HG03045 (cell line): ENCODE measurements at regions not wholly inside any gene's neighbourhood (a gene's known extent, or its start where the extent isn't known, plus 50 kb on each side); places are given as distances from the start of the nearest gene placed in this dataset.

Experiments used
- ATAC-seq: cut with Tn5 transposase; IDR thresholded peaks from one replicate; pipeline ENCODE4 v1.9.1; 2021; ENCODE audit warnings: mild to moderate bottlenecking, moderate library complexity; ENCODE audit not compliant: unreplicated experiment

DNA sequence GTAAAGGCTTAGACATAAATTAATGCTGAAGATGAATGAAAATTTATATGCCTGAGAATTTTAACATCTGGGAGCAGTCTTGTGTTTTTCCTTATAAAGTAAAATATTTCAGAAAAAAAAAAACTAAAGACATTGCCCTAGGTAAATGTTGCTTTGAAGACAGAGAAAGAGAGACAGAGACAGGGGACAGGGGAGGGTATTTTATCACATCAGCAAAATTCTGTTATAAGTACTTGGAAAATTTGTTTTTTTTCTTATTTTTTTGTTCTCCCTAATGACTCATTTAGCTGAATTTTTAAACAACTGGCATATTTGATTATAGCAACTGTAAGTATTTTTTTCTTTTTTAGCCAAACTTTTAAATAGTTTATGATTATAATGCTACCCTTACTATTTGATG is 1540.6 kb upstream of the GBE1 start:
- ATAC-seq: no peak

DNA sequence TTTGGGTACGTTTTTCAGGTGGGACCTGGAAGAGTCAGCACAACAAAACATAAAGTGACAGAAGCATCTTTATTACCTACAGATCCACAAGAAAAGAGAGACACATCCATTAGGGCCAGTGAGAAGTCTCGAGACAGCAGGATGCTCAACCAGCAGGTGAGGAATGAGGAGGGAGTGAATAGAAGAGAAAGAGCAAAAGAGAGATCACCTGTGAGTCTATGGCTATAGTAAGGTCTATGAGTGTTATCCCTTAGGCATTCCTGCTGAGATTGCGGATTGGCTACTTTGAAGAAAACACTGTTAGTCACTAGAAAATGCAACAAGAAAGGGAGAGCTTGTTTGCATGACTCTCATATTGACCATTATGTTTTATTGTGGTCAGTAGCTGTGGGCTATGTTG is 1556.2 kb upstream of the GBE1 start:
- no peak for ATAC-seq

DNA sequence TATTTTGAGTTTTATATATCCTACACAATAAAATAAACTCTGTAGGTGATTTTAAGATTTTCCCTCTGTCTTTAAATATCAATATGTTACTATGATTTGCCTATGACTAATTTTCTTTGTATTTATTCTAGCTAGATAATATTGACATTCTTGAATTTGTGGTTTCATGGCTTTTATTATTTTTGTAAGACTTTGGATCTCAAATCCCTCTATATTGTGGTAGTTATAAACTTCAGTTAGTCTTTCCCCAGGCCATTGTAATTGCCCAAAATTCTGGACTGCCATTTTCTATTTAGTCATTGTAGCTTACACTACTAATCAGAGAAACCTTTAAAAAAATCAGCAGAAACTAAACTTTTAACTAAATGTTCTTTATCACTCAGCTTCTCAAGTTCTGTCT is 1559.3 kb upstream of the GBE1 start:
- no peak for ATAC-seq

DNA sequence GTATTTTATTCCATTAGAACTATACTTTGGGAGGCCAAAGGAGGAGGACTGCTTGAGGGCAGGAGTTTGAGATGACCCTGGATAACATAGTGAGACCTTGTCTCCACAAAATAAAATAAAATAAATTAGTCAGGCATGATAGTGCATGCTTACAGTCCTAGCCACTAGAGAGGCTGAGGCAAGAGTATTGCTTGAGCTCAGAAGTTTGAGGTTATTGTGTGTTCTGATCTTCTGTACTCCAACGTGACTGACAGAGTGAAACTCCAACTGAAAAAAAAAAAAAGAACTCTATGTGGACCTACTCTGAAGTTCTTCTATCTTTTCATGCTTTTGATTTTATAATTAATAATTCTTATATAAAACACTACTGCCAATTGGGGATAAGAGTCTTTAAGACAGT is 1560.0 kb upstream of the GBE1 start:
- no peak for ATAC-seq

DNA sequence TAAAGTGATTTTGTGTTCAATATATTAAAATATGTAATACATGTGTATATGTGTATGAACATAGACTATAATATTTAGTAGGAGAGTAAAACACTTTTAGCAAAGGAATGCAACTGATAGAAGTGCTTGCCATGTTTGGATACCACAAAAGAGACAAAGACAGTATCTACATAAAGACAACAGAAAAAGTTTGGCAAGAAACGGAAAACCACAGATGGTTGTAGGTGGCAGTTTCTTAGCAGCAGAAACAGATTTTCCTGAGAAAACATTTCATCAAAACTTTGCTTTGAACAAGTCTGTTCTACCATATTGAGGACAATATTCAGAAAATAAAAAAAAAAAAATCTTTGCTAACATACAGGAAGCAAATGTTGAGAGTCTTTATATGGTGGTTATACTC is 1560.4 kb upstream of the GBE1 start:
- ATAC-seq: no peak

DNA sequence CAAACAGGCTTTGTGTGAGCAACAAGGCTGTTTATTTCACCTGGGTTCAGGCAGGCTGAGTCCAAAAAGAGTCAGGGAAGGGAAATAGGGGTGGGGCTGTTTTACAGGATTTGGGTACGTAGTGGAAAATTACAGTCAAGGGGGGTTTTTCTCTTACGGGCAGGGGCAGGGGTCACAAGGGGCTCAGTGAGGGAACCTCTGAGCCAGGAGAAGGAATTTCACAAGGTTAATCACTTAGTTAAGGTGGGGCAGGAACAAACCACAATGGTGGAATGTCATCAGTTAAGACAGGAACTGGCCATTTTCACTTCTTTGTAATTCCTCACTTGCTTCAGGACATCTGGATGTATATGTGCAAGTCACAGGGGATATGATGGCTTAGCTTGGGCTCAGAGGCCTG is 1592.8 kb upstream of the GBE1 start:
- ATAC-seq: no peak

DNA sequence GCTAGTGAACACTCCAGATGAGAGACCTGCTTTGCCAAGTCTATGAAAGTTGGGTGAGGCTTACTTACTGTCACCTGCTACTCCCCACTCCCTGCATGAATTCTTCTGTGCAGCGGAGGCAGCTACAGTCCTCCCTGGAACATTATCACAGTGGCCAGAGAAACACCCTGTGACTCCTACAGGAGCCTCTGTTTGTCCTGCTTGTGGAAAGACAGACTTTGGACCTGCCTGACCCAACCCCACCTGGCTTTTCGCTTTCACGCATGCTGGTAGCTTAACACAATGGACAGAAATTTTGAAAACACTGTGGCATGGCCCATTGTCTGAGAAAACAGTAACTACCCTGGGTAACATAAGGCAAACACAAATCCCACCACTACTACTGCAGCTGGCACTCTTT is 1565.5 kb upstream of the CADM2 start:
- no peak for ATAC-seq

DNA sequence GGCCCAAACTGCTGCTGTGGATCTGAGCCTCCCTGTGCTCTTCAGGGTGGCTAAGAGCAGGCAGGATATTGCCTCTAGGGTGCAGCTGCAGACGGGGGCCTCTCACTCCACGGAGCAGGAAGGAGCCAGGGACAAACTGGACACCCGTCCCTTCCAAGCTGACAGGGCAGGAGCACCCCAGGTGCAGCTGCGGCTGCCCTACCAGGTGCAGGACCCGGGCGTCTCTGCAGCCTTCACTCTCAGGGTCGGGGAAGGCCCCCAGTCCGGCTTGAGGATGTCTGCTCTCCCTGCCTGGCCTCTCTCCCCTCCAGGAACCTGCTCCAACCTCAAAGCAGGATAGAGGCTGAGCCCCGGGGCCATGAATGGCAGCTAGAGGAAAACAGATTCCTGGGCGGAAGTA is 1554.9 kb upstream of the CADM2 start:
- ATAC-seq: no peak

DNA sequence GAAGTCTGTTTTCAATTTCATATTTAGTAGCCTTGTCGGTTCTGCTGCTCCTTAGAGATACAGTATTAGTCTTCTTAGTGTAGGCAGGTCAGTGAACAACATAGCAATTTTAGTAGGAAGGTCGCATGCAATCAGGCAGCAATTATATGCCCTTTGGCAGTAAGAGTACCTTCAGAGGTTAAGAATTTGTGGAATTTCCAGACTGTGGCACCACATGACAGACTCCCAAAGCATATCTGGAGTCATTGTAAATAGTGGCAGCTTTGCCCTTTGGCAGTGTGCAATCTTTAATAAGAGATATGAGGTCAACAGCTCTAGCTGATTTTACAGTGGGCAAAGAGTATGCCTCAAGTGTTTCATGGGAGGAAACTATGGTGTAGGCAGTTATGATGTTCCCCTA is 1532.5 kb upstream of the CADM2 start:
- no peak for ATAC-seq

DNA sequence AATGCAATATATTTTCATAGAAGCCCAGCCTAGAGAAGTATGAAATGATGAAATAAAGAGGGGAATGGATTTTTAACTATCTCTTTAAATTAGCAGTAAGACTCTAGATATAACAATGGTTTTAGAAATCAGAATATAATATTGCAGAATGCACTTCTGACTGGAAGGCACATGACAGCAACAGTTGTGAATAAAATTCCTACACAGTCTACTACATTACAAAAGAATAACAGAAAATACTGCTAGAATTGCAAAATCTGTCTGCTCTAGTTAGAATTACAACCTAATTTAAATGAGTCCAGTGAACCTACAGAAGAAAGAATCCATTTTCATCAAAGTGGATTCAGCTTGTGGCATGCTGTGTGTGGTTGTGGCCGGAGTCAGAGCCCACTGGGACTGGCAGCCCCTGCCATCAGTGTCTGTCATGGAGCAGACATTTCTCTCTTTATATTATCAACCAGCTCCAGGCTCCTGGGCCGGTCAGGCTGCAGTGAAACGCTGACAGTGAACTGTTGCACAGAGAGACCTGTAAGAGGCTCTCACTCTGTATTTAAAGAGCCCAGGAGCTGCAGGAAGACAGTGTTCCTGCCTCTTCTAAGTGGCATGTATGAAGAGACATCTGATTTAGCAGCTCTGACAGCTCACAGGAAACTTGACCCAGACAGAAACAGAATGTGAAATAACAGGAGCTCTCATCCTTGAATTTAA is 1523.8 kb upstream of the CADM2 start:
- ATAC-seq: no peak

DNA sequence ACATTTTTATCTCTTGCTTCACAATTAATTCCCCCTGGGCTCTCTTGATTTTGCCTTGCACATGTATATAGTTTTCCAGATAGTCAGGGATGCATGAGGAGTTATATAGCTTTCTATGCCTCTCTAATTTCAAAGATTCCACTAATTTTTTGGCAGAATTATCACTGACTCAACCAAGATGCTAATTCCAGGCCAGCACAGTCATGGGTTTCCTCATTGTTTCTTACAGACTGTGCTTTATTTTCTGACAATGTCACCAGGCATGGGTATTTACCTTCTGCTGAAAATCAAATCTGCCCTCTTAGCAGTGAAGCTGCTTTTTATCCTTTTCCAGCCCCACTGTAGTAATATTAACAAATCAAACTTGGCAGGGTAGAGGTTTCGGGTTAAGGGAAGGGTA is 1520.6 kb upstream of the CADM2 start:
- no peak for ATAC-seq

DNA sequence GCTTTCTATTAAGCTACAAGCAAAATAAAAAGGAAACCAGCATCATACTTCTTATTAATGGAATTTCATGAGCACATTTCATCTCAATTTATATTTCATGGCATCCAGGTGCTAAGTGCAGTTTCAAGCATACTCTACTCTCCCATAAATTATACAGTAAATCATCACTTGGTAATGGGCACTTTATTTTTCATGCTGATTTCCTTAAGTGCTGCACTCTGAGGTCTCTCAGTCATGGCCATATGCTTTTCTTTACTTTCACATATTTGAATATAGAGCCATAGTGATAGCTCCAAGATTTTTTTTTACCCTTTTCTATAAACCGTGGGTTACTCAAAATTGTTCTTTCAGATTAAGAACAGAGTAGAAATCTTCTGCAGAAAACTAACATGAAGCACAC is 1505.7 kb upstream of the CADM2 start:
- ATAC-seq: no peak

DNA sequence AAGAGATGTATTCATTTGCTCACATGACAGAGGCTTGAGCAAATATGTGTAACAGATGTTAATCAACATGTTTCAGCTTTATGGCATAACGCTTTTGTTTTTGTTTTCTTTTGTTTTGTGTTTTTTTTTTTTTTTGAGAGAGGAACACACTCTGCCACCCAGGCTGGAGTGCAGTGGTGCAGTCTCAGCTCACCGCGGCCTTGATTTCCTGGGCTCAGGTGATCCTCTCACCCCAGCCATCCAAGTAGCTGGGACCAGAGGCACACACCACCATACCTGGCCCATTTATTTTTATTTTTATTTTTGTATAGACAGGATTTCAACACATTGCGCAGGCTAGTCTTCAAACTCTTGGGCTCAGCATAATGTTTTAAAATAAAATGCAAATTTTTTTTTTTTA is 1504.4 kb upstream of the CADM2 start:
- ATAC-seq: no peak

DNA sequence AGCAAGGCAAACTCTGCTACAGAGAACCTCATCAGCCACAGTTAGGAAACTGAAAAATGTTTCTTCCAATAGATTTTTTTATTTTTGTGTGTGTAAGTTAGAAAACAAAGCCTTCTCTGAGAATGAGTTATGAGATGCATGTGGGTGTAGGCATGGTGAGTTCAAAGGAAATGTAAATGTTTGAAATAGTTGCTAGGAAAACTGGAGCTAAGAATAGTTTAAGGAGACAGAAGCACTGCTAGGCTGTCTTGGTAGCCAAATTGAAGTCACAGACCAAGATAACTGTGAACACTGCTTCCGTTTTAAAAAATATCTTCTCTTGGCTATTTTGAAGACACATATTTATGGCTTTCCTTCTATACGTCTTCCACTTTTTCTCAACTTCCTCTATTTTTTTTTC is 1501.2 kb upstream of the CADM2 start:
- ATAC-seq: no peak

DNA sequence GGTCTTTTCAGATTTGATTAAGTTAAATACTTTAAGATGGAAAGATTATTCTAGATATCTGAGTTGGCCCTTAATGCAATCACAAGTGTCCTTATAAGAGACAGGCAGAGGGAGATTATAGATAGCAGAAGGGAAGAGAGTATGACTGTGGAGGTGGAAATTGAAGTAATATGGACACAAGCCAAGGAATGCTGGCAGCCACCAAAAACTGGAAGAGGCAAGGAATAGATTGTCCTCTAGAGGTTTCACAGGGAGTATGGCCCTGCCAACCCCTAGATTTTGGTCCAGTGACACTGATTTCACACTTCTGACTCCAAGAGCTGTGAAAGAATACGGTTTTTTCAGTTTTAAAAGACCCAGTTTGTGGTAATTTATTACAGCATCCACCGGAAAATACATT is 1498.7 kb upstream of the CADM2 start:
- no peak for ATAC-seq

DNA sequence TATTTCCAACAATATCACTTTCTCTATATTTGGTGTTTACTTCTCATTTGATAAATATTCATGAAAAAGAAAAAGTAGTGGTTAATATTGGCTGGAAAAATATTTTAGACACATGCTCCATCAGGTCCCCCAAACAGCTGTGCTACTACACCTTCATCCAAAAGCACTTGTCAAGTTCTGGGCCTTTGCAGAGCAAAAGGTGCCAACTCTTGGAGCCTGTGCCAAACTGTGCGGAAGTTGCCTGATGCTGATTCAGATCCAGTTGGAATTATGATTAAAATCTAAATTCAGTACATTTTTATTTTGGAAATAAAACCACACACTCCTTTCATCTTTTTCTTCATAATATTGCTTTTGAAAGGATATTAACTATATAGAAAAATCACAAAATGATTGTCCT is 1497.4 kb upstream of the CADM2 start:
- ATAC-seq: no peak

DNA sequence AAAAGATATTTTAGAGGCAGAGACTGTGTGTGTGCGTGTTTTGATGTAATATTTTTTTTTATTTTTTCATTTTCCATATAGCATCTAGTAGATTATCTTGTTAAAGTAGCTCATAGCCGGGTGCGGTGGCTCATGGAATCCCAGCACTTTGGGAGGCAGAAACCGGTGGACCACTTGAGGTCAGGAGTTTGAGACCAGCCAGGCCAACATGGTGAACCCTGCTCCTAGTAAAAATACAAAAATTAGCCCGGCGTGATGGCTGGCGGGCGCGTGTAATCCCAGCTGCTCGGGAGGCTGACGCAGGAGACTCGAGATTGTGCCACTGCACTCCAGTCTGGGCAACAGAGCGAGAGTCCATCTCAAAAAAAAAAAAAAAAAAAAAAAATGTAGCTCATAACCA is 1481.2 kb upstream of the CADM2 start:
- ATAC-seq: no peak

DNA sequence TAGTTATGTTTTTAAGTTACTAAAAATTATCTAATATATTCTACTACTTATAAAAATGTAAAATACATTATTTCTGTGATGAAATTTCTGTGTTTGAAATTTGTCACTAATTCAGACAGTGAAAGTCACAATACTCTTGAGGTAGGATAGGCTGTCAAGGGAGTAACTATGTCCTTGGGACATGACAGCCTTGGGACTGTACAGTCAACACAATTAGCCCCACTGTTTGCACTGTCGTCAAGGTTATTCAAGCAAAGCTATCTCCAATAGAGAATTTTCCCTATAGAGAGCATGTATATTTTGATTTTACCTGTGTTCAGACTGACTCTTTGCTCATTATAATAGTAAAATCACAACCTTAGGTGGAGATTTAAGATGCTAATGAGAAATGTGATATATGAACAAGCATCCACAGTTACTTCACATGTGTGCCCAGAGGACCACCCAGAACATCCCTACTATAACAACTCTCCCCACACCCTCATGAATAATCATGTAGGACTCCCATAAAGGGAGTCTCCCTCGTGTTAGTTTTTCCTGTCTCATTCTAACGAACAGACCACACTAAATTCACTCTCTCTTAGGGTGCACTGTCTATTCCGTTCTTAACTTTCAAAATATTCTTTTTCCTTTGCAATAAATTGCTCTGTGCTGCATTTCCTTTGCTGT is 1476.3 kb upstream of the CADM2 start:
- ATAC-seq: no peak

DNA sequence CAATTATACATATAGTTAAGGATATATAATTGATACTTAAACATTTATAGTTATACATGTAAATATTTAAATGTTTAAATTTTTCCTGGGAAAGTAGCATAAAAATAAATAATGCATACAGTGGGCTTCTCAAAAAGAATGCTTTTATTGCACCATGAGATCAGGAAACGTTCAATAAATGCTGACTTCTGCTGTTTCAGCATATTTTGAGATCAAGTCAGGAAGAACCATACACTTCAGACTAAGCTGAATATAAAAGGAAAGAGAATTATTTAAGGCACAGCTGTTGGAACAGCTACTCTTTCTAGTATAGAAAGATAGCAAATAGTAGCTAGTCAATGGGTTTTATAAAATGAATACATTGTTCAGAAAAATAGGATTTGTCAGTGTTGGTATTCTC is 1462.3 kb upstream of the CADM2 start:
- no peak for ATAC-seq

DNA sequence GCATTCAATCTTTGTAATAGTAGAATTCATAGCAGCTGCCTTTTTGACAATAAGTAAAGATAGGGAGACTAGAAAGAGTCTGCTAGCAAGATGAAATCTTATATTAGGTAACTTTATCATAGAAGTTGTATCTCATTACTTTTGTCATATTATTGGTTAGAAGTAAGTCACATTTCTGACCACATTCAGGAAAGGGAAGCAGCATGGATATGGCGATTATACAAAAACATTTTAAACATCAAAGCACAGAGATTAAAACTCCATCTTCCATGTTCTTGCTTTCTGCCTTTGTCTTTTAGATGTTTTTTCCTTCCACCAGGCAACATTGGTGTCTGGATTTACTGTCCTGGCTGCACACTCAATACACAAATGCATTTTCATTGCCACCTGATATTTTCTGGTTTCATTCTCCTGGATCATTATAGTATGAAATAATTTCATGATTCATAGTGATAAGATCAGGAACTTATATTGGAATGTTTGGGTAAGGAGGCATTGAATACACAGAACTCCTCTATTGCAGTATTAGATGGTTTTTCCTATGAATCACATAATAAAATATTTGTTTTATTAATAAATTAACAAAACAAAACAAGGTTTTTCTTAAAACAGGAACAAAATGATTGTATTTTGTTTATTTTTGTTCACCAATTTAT is 1460.3 kb upstream of the CADM2 start:
- no peak for ATAC-seq

DNA sequence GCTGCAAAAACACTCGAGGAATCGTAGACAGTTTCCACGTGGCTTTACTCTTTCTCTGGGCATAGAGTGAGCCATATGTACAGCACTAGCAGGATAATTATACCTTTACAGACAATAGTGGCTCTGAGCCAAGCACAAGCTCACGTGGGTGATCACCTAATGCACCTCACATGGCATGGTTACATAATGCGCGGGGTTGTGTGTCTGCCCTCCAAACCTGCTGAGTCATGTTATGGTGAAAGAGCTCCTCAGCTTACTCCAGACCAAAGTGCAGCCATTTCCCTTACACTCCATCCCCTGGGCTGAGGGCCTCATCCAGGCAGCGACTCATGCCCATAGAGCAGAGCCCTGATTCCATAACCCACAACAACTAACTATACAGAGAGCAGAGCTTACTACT is 1458.4 kb upstream of the CADM2 start:
- no peak for ATAC-seq

DNA sequence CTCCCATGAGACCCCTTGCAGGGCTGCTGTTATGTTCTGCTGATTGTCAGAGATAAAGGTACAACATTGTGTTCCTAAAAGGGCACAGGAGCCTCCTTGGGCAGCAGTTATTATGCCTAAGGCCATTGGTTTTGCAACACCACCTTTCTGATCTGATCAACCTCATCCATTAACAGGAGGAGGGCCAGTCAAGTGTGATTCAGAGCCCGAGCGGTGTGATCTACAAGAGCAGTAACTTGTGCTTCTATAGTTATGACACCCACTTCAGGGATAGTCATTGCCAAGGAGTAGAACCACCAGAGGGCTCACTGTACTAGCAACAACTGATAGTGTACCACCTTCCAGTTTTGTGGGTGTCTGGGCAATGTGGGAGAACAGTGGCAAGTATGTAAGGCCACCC is 1457.9 kb upstream of the CADM2 start:
- ATAC-seq: no peak

DNA sequence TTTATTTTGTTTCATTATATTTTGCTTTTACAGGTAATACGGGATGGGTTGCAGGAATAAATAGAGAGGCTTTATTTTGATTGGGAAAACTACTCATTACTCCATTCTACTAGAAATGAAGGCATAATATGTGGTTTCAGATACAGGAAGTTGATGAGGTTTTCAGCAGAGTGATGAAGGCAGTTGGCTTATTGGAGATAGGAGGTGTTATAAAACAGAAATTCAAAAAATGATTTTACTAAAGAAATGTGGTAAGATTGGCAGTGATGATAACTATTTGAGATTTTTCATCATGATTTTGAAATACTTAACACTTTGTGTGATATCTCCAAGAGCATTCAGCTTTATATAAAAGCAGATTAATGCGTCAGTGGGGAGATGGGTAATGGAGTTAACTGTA is 1445.7 kb upstream of the CADM2 start:
- ATAC-seq: no peak
